Vagina (tissue), 2 donors: ENCODE measurements at regions not wholly inside any gene's neighbourhood (a gene's known extent, or its start where the extent isn't known, plus 50 kb on each side); places are given as distances from the start of the nearest gene placed in this dataset.

Experiments
- POLR2A ChIP-seq, 2 donors: fragments of 450-650 bp; IDR thresholded peaks; one replicate each; pipeline ENCODE4 v1.6.1; 2017; ENCODE audit warnings: antibody characterized with exemption in 2 of 2, mild to moderate bottlenecking in 2 of 2, moderate library complexity in 2 of 2
- TF ChIP-seq, protein P1 (sequence below), 3 experiments: fragments of 450-650 bp in 2 of 3; fragments of 200-600 bp in 1 of 3; sonication (generic) in 1 of 3; IDR thresholded peaks; one replicate each; pipeline ENCODE4 v1.5.1; 2017 to 2019; ENCODE audit warnings: antibody characterized with exemption in 3 of 3, mild to moderate bottlenecking in 2 of 3, moderate library complexity in 2 of 3

DNA sequence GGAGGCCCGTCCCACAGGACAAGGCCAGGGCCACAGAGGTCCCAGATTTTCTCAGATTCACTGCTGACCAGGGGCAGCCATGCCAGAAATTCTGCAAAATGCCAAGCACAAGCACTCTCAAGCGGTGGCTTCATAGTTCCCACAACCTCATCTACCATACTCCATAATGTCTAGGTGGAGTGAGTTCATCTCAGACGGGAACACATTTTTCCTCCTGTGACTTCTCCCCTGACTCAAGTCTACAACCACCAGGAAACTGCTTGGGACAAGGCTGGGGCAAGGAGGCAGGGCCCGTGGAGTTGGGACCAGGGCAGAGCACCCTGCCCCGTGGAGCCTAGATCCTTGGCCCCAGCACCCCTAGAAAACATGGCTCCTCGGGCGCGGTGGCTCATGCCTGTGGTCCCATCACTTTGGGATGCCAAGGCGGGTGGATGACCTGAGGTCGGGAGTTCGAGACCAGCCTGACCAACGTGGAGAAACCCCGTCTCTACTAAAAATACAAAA, 150.7 kb upstream of the HAAO start:
- TF ChIP-seq, protein P1, sequence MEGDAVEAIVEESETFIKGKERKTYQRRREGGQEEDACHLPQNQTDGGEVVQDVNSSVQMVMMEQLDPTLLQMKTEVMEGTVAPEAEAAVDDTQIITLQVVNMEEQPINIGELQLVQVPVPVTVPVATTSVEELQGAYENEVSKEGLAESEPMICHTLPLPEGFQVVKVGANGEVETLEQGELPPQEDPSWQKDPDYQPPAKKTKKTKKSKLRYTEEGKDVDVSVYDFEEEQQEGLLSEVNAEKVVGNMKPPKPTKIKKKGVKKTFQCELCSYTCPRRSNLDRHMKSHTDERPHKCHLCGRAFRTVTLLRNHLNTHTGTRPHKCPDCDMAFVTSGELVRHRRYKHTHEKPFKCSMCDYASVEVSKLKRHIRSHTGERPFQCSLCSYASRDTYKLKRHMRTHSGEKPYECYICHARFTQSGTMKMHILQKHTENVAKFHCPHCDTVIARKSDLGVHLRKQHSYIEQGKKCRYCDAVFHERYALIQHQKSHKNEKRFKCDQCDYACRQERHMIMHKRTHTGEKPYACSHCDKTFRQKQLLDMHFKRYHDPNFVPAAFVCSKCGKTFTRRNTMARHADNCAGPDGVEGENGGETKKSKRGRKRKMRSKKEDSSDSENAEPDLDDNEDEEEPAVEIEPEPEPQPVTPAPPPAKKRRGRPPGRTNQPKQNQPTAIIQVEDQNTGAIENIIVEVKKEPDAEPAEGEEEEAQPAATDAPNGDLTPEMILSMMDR (IDR thresholded peaks at IDR 0.05), result no peak
- no peak for TF ChIP-seq POLR2A (IDR thresholded peaks at IDR 0.05)
